Upper lobe of left lung (tissue), 6 donors: ENCODE measurements at regions not wholly inside any gene's neighbourhood (a gene's known extent, or its start where the extent isn't known, plus 50 kb on each side); places are given as distances from the start of the nearest gene placed in this dataset.

Experiments used
- ATAC-seq, 2 donors: fragments of 200-7000 bp; cut with Tn5 transposase; one replicate each; pipeline ENCODE4 v1.9.1; 2022; ENCODE audit warnings: mild to moderate bottlenecking in 2 of 2, moderate library complexity in 2 of 2; ENCODE audit not compliant: low FRiP score in 2 of 2
- DNase-seq, 2 donors: peaks; one replicate each; pipeline ENCODE4 v3.0.0-alpha.2; 2019 to 2020
- H3K27ac ChIP-seq, 4 donors: fragments of 200-600 bp; sonication (generic); one replicate each; pipeline ENCODE4 v1.5.1; 2016 to 2019
- H3K27me3 ChIP-seq, 4 donors: fragments of 200-600 bp; sonication (generic); one replicate each; pipeline ENCODE4 v1.5.1; 2017 to 2019
- H3K36me3 ChIP-seq, 4 donors: fragments of 200-600 bp; sonication (generic); one replicate each; pipeline ENCODE4 v1.5.1; 2016 to 2019
- H3K4me1 ChIP-seq, 4 donors: fragments of 200-600 bp; sonication (generic); one replicate each; pipeline ENCODE4 v1.5.1; 2018 to 2019
- H3K4me3 ChIP-seq, 4 donors: fragments of 200-600 bp; sonication (generic); one replicate each; pipeline ENCODE4 v1.5.1; 2017 to 2019; ENCODE audit warnings: mild to moderate bottlenecking in 2 of 4, moderate library complexity in 1 of 4
- H3K9me3 ChIP-seq, 4 donors: fragments of 200-600 bp; sonication (generic); one replicate each; pipeline ENCODE4 v1.5.1; 2018 to 2019
- CTCF ChIP-seq, 6 experiments: fragments of 450-650 bp in 4 of 6; fragments of 200-600 bp in 2 of 6; sonication (generic) in 2 of 6; IDR thresholded peaks; one replicate each; pipeline ENCODE4 v1.5.1; 2016 to 2019; ENCODE audit warnings: antibody characterized with exemption in 6 of 6
- EP300 ChIP-seq, 4 donors: sonication (generic); formaldehyde crosslinking; IDR thresholded peaks; one replicate each; pipeline ENCODE4 v1.5.1; 2017; ENCODE audit warnings: antibody characterized with exemption in 4 of 4, control low read depth in 2 of 4
- POLR2A ChIP-seq, 4 donors: fragments of 450-650 bp; IDR thresholded peaks; one replicate each; pipeline ENCODE4 v1.5.1; 2016 to 2017; ENCODE audit warnings: antibody characterized with exemption in 4 of 4, mild to moderate bottlenecking in 2 of 4
- POLR2AphosphoS5 ChIP-seq, 2 donors: sonication (generic); formaldehyde crosslinking; IDR thresholded peaks; one replicate each; pipeline ENCODE4 v1.5.1; 2017; ENCODE audit warnings: antibody characterized with exemption in 2 of 2
- WGBS, 2 donors: methylation state at CpG; one replicate each; pipeline ENCODE4 v1.1.5; 2017 to 2018; 5-methylcytosine and 5-hydroxymethylcytosine counted together
- donor health status: DM: no; HTN: no; CAD: no; lungs with moderate emphysema.
- donor health status: DM: no; HTN: yes; CAD: no; lungs with severe emphysema.

- WGBS, 2 donors = 85 to 90% methylated on average over 11 to 14 of the region's 14 CpGs
- no peak for DNase-seq
- peaks cover 0 to 2% (median 0%) of the 10 kb centered on the region in 4 donors for H3K4me1 ChIP-seq
- TF ChIP-seq CTCF (IDR thresholded peaks at IDR 0.05) = no peak
- TF ChIP-seq POLR2AphosphoS5 (IDR thresholded peaks at IDR 0.05) = no peak
- TF ChIP-seq POLR2A (IDR thresholded peaks at IDR 0.05) = no peak
- TF ChIP-seq EP300 (IDR thresholded peaks at IDR 0.05) = no peak
- H3K4me3 ChIP-seq = no peak overlapping the region
- no peak overlapping the region for H3K27ac ChIP-seq
- no peaks in the 10 kb centered on the region for H3K36me3 ChIP-seq
- no peaks in the 10 kb centered on the region for H3K9me3 ChIP-seq
- no peak for ATAC-seq
- no peaks in the 10 kb centered on the region for H3K27me3 ChIP-seq
These were observed 165.8 kb upstream of the WWC1 start for GRCh38 chr5:168125445-168126199.

GRCh38 chr5:168126606-168127005 lies 164.8 kb upstream of the WWC1 start:
- DNase-seq (peak in 1 of 2 donors; percentile 65), ATAC-seq (peak in 1 of 2 donors; percentile 15)
- no peaks in the 10 kb centered on the region for H3K36me3 ChIP-seq
- TF ChIP-seq EP300 (IDR thresholded peaks at IDR 0.05) (no peak), CTCF (IDR thresholded peaks at IDR 0.05) (no peak), POLR2AphosphoS5 (IDR thresholded peaks at IDR 0.05) (no peak), POLR2A (IDR thresholded peaks at IDR 0.05) (no peak)
- H3K27ac ChIP-seq = no peak overlapping the region
- 94 to 95% methylated on average over 15 of the region's 15 CpGs for WGBS, 2 donors
- H3K4me3 ChIP-seq = no peak overlapping the region
- H3K4me1 ChIP-seq = peaks cover 0 to 2% (median 0%) of the 10 kb centered on the region in 4 donors
- H3K9me3 ChIP-seq = no peaks in the 10 kb centered on the region
- H3K27me3 ChIP-seq = no peaks in the 10 kb centered on the region

- Histone ChIP-seq H3K27me3 (no peaks in the 10 kb centered on the region), H3K9me3 (no peaks in the 10 kb centered on the region), H3K4me1 (peaks cover 0 to 2% (median 0%) of the 10 kb centered on the region in 4 donors), H3K4me3 (no peak overlapping the region), H3K27ac (no peak overlapping the region), H3K36me3 (no peaks in the 10 kb centered on the region)
- DNase-seq (no peak), ATAC-seq (no peak)
- no peak for TF ChIP-seq EP300 (IDR thresholded peaks at IDR 0.05)
- TF ChIP-seq CTCF (IDR thresholded peaks at IDR 0.05) = no peak
- TF ChIP-seq POLR2A (IDR thresholded peaks at IDR 0.05) = no peak
- no peak for TF ChIP-seq POLR2AphosphoS5 (IDR thresholded peaks at IDR 0.05)
- WGBS, 2 donors = 77 to 85% methylated on average over 7 of the region's 7 CpGs
These were observed 163.3 kb upstream of the WWC1 start for GRCh38 chr5:168128111-168128510.

- TF ChIP-seq EP300 (IDR thresholded peaks at IDR 0.05) (no peak), POLR2AphosphoS5 (IDR thresholded peaks at IDR 0.05) (no peak), POLR2A (IDR thresholded peaks at IDR 0.05) (no peak), CTCF (IDR thresholded peaks at IDR 0.05) (no peak)
- H3K27ac ChIP-seq = no peak overlapping the region
- no peaks in the 10 kb centered on the region for H3K36me3 ChIP-seq
- no peaks in the 10 kb centered on the region for H3K9me3 ChIP-seq
- no peak for ATAC-seq
- no peak for DNase-seq
- no peaks in the 10 kb centered on the region for H3K27me3 ChIP-seq
- 49 to 59% methylated on average over 8 of the region's 8 CpGs for WGBS, 2 donors
- no peak overlapping the region for H3K4me3 ChIP-seq
- H3K4me1 ChIP-seq = peaks cover 0 to 2% (median 0%) of the 10 kb centered on the region in 4 donors
These were observed 162.9 kb upstream of the WWC1 start for GRCh38 chr5:168128557-168128956.

DNA sequence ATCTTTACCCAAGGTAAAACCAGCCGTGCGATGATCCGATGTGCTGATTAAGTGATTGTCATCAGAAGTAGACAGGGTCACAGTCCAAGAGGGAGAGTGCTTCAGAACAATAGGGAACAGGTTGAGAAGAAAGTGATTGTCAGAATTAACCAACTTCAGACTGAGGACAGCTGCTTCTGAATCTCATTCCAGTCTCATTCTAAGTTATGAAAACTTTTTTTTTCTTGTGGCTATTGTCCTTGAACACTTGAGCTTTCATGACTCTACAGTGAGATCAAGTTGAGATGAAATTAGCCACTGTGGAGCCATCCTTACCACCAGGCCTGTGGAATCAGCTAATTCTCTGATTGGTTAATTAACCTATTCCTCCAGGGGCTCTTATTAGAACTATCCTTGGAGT lies 159.9 kb upstream of the WWC1 start:
- H3K4me1 ChIP-seq = peaks cover 0 to 2% (median 0%) of the 10 kb centered on the region in 4 donors
- DNase-seq (no peak), ATAC-seq (no peak)
- H3K4me3 ChIP-seq = no peak overlapping the region
- no peak overlapping the region for H3K27ac ChIP-seq
- H3K27me3 ChIP-seq = no peaks in the 10 kb centered on the region
- 92 to 93% methylated on average over 3 of the region's 3 CpGs for WGBS, 2 donors
- no peak for TF ChIP-seq EP300 (IDR thresholded peaks at IDR 0.05)
- TF ChIP-seq POLR2AphosphoS5 (IDR thresholded peaks at IDR 0.05) = no peak
- TF ChIP-seq CTCF (IDR thresholded peaks at IDR 0.05) = no peak
- no peak for TF ChIP-seq POLR2A (IDR thresholded peaks at IDR 0.05)
- no peaks in the 10 kb centered on the region for H3K36me3 ChIP-seq
- no peaks in the 10 kb centered on the region for H3K9me3 ChIP-seq
